Stimulated activated CD8-positive, alpha-beta memory T cell treated with anti-CD3 and anti-CD28 coated beads, Interleukin-4, amount 100 ng/mL, for 48 hours (primary cell): ENCODE measurements at regions not wholly inside any gene's neighbourhood (a gene's known extent, or its start where the extent isn't known, plus 50 kb on each side); places are given as distances from the start of the nearest gene placed in this dataset.

Experiments used
- DNase-seq: peaks from one replicate; pipeline ENCODE4 v3.0.0-alpha.2; 2020

DNA sequence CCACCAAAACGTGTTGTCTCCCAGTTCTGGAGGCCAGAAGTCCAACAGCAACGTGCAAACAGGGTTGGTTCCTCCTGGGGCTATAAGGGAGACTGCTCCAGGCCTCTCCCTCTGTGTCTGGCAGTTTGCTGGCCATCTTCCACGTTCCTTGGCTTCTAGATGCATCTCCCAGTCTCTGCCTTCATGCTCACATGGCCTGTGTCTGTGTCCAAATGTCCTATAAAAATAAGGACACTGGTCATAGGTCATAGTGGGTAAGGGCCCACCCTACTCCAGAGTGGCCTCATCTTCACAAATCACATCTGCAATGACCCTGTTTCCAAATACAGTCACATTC is 69.4 kb upstream of the TAF1B start:
- DNase-seq = no peak

- no peak for DNase-seq
These were observed 69.0 kb upstream of the TAF1B start for GRCh38 chr2:9774266-9774665.

- no peak for DNase-seq
These were observed 67.9 kb upstream of the TAF1B start for GRCh38 chr2:9775351-9775750.

GRCh38 chr2:9775999-9776712 is 67.1 kb upstream of the TAF1B start:
- DNase-seq = no peak

DNA sequence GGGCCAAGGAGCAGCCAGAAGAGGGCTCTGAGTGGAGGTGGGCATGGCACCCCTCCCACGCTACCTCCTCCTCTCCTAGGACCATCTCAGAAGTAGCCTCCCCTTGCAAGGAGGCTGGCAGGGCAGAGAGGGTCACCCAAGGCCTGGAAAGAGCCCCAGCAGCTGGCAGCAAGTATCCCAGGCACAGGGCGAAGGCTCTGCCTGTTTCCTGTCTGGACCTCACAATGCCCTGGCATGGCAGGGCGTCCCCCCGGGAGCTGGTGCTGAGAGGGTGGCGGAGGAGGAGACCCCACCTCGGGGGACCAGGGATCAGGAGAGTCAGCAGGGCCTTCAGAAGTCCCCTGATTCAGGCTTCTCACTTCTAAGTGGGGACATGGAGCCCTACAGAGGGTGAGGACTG is 66.2 kb upstream of the TAF1B start:
- DNase-seq = no peak

- DNase-seq = peak; percentile 59
These were observed 65.3 kb upstream of the TAF1B start for GRCh38 chr2:9778012-9778411.

GRCh38 chr2:9778471-9779316 is 64.6 kb upstream of the TAF1B start:
- no peak for DNase-seq

- DNase-seq = peak; percentile 66
These were observed 63.5 kb upstream of the TAF1B start for GRCh38 chr2:9779596-9780264.

GRCh38 chr2:9780368-9781130 is 62.7 kb upstream of the TAF1B start:
- DNase-seq = peak; percentile 77

DNA sequence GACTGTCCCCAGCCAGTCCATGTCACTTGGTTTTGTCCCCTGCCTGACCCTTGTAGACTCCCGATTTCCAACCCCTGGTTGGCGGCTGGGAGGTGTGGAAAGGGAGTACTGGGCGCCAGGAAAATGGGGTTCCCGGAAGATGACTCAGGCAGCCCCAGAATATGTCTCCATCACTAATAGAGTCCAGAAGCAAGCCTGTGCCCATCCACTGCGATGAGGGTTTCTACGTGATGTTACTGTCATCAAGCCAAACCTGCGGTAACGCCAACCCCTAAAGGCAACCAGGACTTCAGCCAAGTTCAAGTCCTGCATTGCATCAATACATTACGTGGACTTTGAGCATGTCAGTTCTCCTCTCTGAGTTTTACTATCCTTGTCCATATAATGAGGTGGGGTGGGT is 62.0 kb upstream of the TAF1B start:
- DNase-seq = no peak

- peak; percentile 78 for DNase-seq
These were observed 61.0 kb upstream of the TAF1B start for GRCh38 chr2:9782197-9782719.

- DNase-seq = no peak
These were observed 53.9 kb upstream of the TAF1B start for GRCh38 chr2:9789371-9789770.

DNA sequence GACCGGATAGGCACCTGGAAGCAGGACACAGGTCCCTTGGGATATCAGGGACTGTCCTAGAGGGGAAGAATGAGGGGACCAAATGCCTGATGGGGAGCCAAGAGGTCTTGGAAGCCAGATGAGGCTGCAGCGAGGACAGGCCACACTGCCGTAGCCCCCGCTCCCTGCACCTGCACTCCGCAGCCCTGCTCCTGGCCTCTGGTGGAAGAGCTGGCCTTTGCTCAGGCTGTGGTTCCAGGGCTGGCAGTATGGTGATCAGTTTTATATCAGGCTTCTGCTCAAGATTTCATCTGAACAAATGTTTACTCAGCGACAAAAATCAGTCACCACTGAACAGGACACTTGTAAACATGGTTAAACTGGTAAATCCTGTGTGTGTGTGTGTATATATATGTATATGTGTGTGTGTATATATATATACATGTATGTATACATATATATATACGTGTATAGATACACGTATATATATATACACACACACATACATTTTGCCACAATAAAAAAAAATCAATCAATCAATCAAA is 52.5 kb upstream of the TAF1B start:
- no peak for DNase-seq

- DNase-seq = no peak
These were observed 51.6 kb upstream of the TAF1B start for GRCh38 chr2:9791711-9792110.

GRCh38 chr2:9793156-9793917 is 49.9 kb upstream of the TAF1B start:
- DNase-seq = no peak
